ENCODE measurements at regions not wholly inside any gene's neighbourhood (a gene's known extent, or its start where the extent isn't known, plus 50 kb on each side); places are given as distances from the start of the nearest gene placed in this dataset.

GRCh38 chr20:17811628-17811965 lies 111.8 kb downstream of the BANF2 start:
- TF ChIP-seq POLR2A (IDR thresholded peaks at IDR 0.05) (no peak), CTCF (IDR thresholded peaks at IDR 0.05) (no peak), EP300 (IDR thresholded peaks at IDR 0.05) (no peak), POLR2AphosphoS5 (IDR thresholded peaks at IDR 0.05) (no peak)
